Gastroesophageal sphincter (tissue), 3 donors: ENCODE measurements at regions not wholly inside any gene's neighbourhood (a gene's known extent, or its start where the extent isn't known, plus 50 kb on each side); places are given as distances from the start of the nearest gene placed in this dataset.

Experiments used
- CTCF ChIP-seq, 4 experiments: fragments of 200-600 bp in 2 of 4; fragments of 450-650 bp in 2 of 4; sonication (generic) in 1 of 4; IDR thresholded peaks; one replicate each; pipeline ENCODE4 v1.5.1; 2017 to 2019; ENCODE audit warnings: antibody characterized with exemption in 4 of 4, mild to moderate bottlenecking in 2 of 4, moderate library complexity in 2 of 4
- EP300 ChIP-seq: sonication (generic); formaldehyde crosslinking; IDR thresholded peaks from one replicate; pipeline ENCODE4 v1.6.1; 2017; ENCODE audit warnings: antibody characterized with exemption, mild to moderate bottlenecking
- POLR2A ChIP-seq, 2 donors: fragments of 450-650 bp; IDR thresholded peaks; one replicate each; pipeline ENCODE4 v1.6.1; 2017; ENCODE audit warnings: antibody characterized with exemption in 2 of 2, mild to moderate bottlenecking in 2 of 2, moderate library complexity in 1 of 2

GRCh38 chr5:110201791-110202190 lies 512.1 kb downstream of the MAN2A1 start:
- TF ChIP-seq CTCF (IDR thresholded peaks at IDR 0.05) (no peak), POLR2A (IDR thresholded peaks at IDR 0.05) (no peak), EP300 (no peak)
